ENCODE measurements at regions not wholly inside any gene's neighbourhood (a gene's known extent, or its start where the extent isn't known, plus 50 kb on each side); places are given as distances from the start of the nearest gene placed in this dataset.

GRCh38 chr4:122285285-122285684 lies 93.5 kb upstream of the ADAD1 start:
- no peak for DNase-seq
- Histone ChIP-seq H3K14ac (ENCODE audit: low read length) (no peak overlapping the region), H2AK5ac (ENCODE audit: low read length) (no peak overlapping the region), H2BK120ac (ENCODE audit: insufficient read depth, low read length, poor library complexity) (no peak overlapping the region), H2AFZ (ENCODE audit: insufficient read depth, low read length, poor library complexity) (no peak overlapping the region), H3K4ac (ENCODE audit: low read depth, low read length) (no peak overlapping the region), H2BK5ac (ENCODE audit: low read depth, low read length, poor library complexity) (no peak overlapping the region), H3K36me3 (ENCODE audit: control insufficient read depth in 1 of 2, insufficient read depth in 2 of 2, low read length in 2 of 2) (peaks cover 3 to 5% of the 10 kb centered on the region in 2 experiments), H3K18ac (ENCODE audit: low read length) (no peak overlapping the region), H2BK12ac (ENCODE audit: low read length) (no peak overlapping the region), H3K4me2 (ENCODE audit: low read length) (no peak overlapping the region), H3K79me2 (ENCODE audit: control insufficient read depth, insufficient read depth, low read length, poor library complexity) (no peaks in the 10 kb centered on the region), H3K23ac (ENCODE audit: low read length) (no peak overlapping the region), H4K12ac (ENCODE audit: low read depth, low read length) (no peak overlapping the region), H3K79me1 (ENCODE audit: low read length) (no peaks in the 10 kb centered on the region), H3K27me3 (ENCODE audit: insufficient read depth, low read length) (no peaks in the 10 kb centered on the region), H3K9me3 (ENCODE audit: insufficient read depth, low read depth, low read length) (no peaks in the 10 kb centered on the region), H3K4me1 (ENCODE audit: control insufficient read depth in 1 of 2, insufficient read depth in 2 of 2, low read length in 2 of 2) (no peaks in the 10 kb centered on the region), H4K91ac (ENCODE audit: low read depth, low read length) (no peak overlapping the region), H4K8ac (ENCODE audit: low read depth, low read length) (no peak overlapping the region), H3K4me3 (ENCODE audit: low read depth, low read length) (no peak overlapping the region), H3K9ac (ENCODE audit: low read length) (no peak overlapping the region), H3K27ac (ENCODE audit: low read depth, low read length) (no peak overlapping the region)
- WGBS (ENCODE audit: extremely low coverage, insufficient coverage, insufficient read length): no CpG with 5 or more reads among the region's 2 CpGs

DNA sequence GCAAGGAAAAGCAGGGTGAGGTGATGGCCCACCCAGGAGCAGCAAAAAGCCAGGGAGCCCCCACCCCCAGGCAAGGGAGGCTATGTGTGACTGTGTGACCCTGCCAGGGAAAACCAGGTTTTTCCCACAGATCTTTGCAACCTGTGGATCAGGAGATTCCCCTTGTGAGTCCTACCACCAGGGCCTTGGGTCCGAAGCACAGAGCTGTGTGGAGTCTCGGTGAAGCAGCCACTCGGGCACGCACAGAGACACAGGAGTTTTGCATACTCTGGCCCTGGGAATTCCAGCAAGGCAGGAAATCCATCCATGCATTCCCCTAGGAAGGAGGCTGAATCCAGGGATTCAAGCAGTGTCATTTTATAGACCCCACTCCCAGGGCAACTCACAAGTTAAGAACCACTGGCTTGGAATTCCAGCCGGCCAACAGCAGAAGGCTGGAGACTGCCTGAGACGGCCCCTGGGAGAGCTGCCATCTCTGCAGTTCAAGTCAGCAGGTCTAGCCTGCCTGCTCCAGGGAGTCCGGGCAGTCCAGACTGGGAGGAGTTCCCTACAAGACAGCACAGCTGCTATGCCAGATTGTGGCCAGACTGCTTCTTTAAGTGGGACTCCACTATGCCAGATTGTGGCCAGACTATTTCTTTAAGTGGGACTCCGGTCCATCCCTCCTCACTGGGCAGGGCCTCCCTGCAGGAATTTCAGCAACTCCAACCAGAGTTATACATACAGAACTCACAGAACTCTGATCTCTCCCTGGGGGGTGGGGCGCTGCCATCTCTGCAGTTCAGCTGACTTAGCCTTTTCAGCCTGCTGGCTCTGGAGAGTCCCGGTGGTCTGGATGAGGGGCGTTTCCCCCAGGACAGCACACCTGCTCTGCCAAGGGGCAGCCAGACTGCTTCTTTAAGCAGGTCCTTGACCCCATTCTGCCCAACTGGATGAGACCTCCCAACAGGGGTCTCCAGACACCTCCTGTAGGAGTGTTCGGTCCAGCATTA lies 85.1 kb upstream of the ADAD1 start:
- Histone ChIP-seq H3K4me3 (ENCODE audit: low read depth, low read length) (no peak overlapping the region), H3K27me3 (ENCODE audit: insufficient read depth, low read length) (no peaks in the 10 kb centered on the region), H3K23ac (ENCODE audit: low read length) (no peak overlapping the region), H3K79me1 (ENCODE audit: low read length) (no peaks in the 10 kb centered on the region), H4K8ac (ENCODE audit: low read depth, low read length) (no peak overlapping the region), H3K27ac (ENCODE audit: low read depth, low read length) (no peak overlapping the region), H4K12ac (ENCODE audit: low read depth, low read length) (no peak overlapping the region), H3K79me2 (ENCODE audit: control insufficient read depth, insufficient read depth, low read length, poor library complexity) (no peaks in the 10 kb centered on the region), H3K14ac (ENCODE audit: low read length) (no peak overlapping the region), H4K91ac (ENCODE audit: low read depth, low read length) (no peak overlapping the region), H3K4me1 (ENCODE audit: control insufficient read depth in 1 of 2, insufficient read depth in 2 of 2, low read length in 2 of 2) (no peaks in the 10 kb centered on the region), H2BK12ac (ENCODE audit: low read length) (no peak overlapping the region), H3K36me3 (ENCODE audit: control insufficient read depth in 1 of 2, insufficient read depth in 2 of 2, low read length in 2 of 2) (peaks cover 10 to 13% of the 10 kb centered on the region in 2 experiments), H3K4me2 (ENCODE audit: low read length) (no peak overlapping the region), H2AK5ac (ENCODE audit: low read length) (no peak overlapping the region), H3K18ac (ENCODE audit: low read length) (no peak overlapping the region), H2BK5ac (ENCODE audit: low read depth, low read length, poor library complexity) (no peak overlapping the region), H2BK120ac (ENCODE audit: insufficient read depth, low read length, poor library complexity) (no peak overlapping the region), H3K9ac (ENCODE audit: low read length) (no peak overlapping the region), H3K9me3 (ENCODE audit: insufficient read depth, low read depth, low read length) (no peaks in the 10 kb centered on the region), H2AFZ (ENCODE audit: insufficient read depth, low read length, poor library complexity) (no peak overlapping the region), H3K4ac (ENCODE audit: low read depth, low read length) (no peak overlapping the region)
- WGBS (ENCODE audit: extremely low coverage, insufficient coverage, insufficient read length): no CpG with 5 or more reads among the region's 12 CpGs
- DNase-seq: no peak

DNA sequence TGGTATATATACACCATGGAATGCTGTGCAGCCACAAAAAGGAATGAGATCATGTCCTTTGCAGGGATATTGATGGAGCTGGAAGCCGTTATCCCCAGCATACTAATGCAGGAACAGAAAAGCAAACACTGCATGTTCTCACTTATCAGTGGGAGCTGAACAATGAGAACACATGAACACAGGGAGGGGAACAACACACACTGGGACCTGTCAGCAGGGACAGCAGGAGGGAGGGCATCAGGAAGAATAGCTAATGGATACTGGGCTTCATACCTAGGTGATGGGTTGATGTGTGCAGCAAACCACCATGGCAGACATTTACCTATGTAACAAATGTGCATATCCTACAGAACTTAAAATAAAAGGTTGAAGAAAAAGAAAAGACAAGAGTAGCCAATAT lies 81.1 kb upstream of the ADAD1 start:
- no CpG with 5 or more reads among the region's 1 CpG for WGBS (ENCODE audit: extremely low coverage, insufficient coverage, insufficient read length)
- no peak overlapping the region for H2AFZ ChIP-seq (ENCODE audit: insufficient read depth, low read length, poor library complexity)
- no peaks in the 10 kb centered on the region for H3K9me3 ChIP-seq (ENCODE audit: insufficient read depth, low read depth, low read length)
- H3K36me3 ChIP-seq (ENCODE audit: control insufficient read depth in 1 of 2, insufficient read depth in 2 of 2, low read length in 2 of 2): peaks cover 10 to 11% of the 10 kb centered on the region in 2 experiments
- no peaks in the 10 kb centered on the region for H3K79me1 ChIP-seq (ENCODE audit: low read length)
- H4K8ac ChIP-seq (ENCODE audit: low read depth, low read length): no peak overlapping the region
- no peak overlapping the region for H3K23ac ChIP-seq (ENCODE audit: low read length)
- no peaks in the 10 kb centered on the region for H3K27me3 ChIP-seq (ENCODE audit: insufficient read depth, low read length)
- no peak overlapping the region for H3K4me3 ChIP-seq (ENCODE audit: low read depth, low read length)
- no peak overlapping the region for H4K12ac ChIP-seq (ENCODE audit: low read depth, low read length)
- H2BK5ac ChIP-seq (ENCODE audit: low read depth, low read length, poor library complexity): no peak overlapping the region
- no peak overlapping the region for H2AK5ac ChIP-seq (ENCODE audit: low read length)
- H4K91ac ChIP-seq (ENCODE audit: low read depth, low read length): no peak overlapping the region
- H2BK120ac ChIP-seq (ENCODE audit: insufficient read depth, low read length, poor library complexity): no peak overlapping the region
- H3K79me2 ChIP-seq (ENCODE audit: control insufficient read depth, insufficient read depth, low read length, poor library complexity): no peaks in the 10 kb centered on the region
- no peak overlapping the region for H2BK12ac ChIP-seq (ENCODE audit: low read length)
- no peak overlapping the region for H3K4ac ChIP-seq (ENCODE audit: low read depth, low read length)
- no peak overlapping the region for H3K18ac ChIP-seq (ENCODE audit: low read length)
- no peak overlapping the region for H3K27ac ChIP-seq (ENCODE audit: low read depth, low read length)
- H3K4me2 ChIP-seq (ENCODE audit: low read length): no peak overlapping the region
- DNase-seq: no peak
- H3K14ac ChIP-seq (ENCODE audit: low read length): no peak overlapping the region
- H3K9ac ChIP-seq (ENCODE audit: low read length): no peak overlapping the region
- H3K4me1 ChIP-seq (ENCODE audit: control insufficient read depth in 1 of 2, insufficient read depth in 2 of 2, low read length in 2 of 2): no peaks in the 10 kb centered on the region

GRCh38 chr4:122300776-122301175 lies 78.0 kb upstream of the ADAD1 start:
- no peak overlapping the region for H3K9ac ChIP-seq (ENCODE audit: low read length)
- no peak overlapping the region for H3K23ac ChIP-seq (ENCODE audit: low read length)
- no peak overlapping the region for H4K12ac ChIP-seq (ENCODE audit: low read depth, low read length)
- no peak overlapping the region for H4K8ac ChIP-seq (ENCODE audit: low read depth, low read length)
- H3K79me1 ChIP-seq (ENCODE audit: low read length): no peaks in the 10 kb centered on the region
- H3K4me1 ChIP-seq (ENCODE audit: control insufficient read depth in 1 of 2, insufficient read depth in 2 of 2, low read length in 2 of 2): no peaks in the 10 kb centered on the region
- DNase-seq: no peak
- H3K18ac ChIP-seq (ENCODE audit: low read length): no peak overlapping the region
- no peaks in the 10 kb centered on the region for H3K79me2 ChIP-seq (ENCODE audit: control insufficient read depth, insufficient read depth, low read length, poor library complexity)
- H3K27ac ChIP-seq (ENCODE audit: low read depth, low read length): no peak overlapping the region
- H2AK5ac ChIP-seq (ENCODE audit: low read length): no peak overlapping the region
- no peak overlapping the region for H3K14ac ChIP-seq (ENCODE audit: low read length)
- H2AFZ ChIP-seq (ENCODE audit: insufficient read depth, low read length, poor library complexity): no peak overlapping the region
- peaks cover 0 to 1% of the 10 kb centered on the region in 2 experiments for H3K36me3 ChIP-seq (ENCODE audit: control insufficient read depth in 1 of 2, insufficient read depth in 2 of 2, low read length in 2 of 2)
- H3K9me3 ChIP-seq (ENCODE audit: insufficient read depth, low read depth, low read length): no peaks in the 10 kb centered on the region
- no peak overlapping the region for H3K4me3 ChIP-seq (ENCODE audit: low read depth, low read length)
- no peak overlapping the region for H2BK12ac ChIP-seq (ENCODE audit: low read length)
- H3K4me2 ChIP-seq (ENCODE audit: low read length): no peak overlapping the region
- no peak overlapping the region for H2BK120ac ChIP-seq (ENCODE audit: insufficient read depth, low read length, poor library complexity)
- H3K27me3 ChIP-seq (ENCODE audit: insufficient read depth, low read length): no peaks in the 10 kb centered on the region
- H3K4ac ChIP-seq (ENCODE audit: low read depth, low read length): no peak overlapping the region
- no peak overlapping the region for H4K91ac ChIP-seq (ENCODE audit: low read depth, low read length)
- no peak overlapping the region for H2BK5ac ChIP-seq (ENCODE audit: low read depth, low read length, poor library complexity)
